Renal cortical epithelial cell (primary cell): ENCODE measurements at regions not wholly inside any gene's neighbourhood (a gene's known extent, or its start where the extent isn't known, plus 50 kb on each side); places are given as distances from the start of the nearest gene placed in this dataset.

ENCODE experiments used
- DNase-seq: peaks from one replicate; pipeline ENCODE4 v3.0.0-alpha.2; 2011; ENCODE audit warnings: low read depth

DNA sequence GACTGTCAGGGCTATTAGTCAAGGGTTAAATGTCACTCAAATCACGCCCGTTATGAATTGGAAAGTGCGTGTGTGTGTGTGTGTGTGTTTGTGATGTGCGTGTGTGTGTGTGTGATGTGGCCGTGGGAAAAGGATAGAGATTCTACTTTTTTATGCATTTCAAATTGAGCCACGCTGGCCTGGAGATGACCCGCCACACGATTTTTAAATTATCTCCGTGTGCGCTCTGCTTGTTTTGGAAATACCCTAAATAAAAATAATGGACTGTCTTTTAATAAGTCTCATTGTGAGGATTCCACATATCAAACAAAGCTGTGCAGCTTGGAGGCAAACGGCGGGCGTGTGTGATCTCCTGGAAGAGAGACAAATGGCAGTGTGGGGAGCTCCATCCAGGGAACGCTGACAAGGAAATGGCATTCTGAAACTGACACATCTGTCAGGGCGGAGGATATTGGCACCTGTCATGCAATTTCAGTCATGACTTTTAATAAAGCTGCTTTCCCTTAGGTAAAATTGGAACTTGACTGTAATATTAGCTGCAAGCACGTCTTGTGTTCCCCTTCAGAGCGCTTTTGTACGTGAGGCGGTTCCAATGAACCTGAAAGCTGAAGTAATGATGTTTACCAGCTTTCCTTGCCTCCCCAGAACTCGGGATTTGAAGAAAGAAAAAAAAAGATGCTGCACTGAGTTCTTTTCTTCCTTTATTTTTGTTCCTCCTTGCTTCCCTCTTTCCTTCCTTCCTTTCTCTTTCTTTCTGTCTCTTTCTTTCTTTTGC is 381.8 kb upstream of the SMIM21 start:
- DNase-seq, result no peak

GRCh38 chr18:75805265-75805664 is 377.8 kb upstream of the SMIM21 start:
- DNase-seq, result no peak

DNA sequence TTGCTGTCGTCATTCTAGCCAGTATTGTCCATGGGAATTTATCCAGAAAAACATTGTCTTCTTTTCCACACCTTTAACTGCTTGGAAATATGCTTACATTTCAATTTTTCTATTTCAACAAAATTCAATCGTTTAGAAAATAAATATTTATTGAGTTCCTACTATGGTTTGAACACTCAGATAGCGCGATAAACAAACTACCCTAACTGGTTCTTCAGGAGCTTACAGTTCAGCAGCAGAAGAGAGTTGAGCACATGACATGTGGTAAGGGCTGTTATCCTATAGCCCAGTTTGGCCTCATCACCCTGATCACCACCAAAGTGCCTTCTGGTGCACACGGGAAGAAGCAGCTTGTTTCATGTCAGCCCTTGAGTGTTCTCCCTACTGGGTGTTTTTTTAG is 375.2 kb upstream of the SMIM21 start:
- DNase-seq, result no peak

DNA sequence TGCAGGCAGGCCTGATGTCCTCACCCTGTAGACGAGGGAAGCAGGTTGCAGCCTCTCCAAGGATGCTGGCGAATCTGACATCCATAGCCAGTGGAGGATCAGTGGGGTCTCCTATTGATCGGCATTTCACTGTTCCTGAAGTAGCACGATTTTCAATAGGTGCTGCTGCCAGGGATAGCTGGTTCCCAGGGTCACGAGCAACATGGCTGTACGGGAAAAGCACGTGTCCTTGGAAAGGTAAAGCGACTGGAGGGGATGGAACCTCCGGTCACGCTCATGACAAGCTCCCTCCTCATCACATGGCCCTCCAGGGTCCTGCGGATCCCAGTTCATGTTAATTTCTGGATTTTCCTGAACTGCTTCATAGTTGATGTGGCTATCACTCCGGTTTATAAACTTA is 373.7 kb upstream of the SMIM21 start:
- no peak for DNase-seq

- no peak for DNase-seq
Measured at GRCh38 chr18:75800331-75800648, 372.8 kb upstream of the SMIM21 start.

DNA sequence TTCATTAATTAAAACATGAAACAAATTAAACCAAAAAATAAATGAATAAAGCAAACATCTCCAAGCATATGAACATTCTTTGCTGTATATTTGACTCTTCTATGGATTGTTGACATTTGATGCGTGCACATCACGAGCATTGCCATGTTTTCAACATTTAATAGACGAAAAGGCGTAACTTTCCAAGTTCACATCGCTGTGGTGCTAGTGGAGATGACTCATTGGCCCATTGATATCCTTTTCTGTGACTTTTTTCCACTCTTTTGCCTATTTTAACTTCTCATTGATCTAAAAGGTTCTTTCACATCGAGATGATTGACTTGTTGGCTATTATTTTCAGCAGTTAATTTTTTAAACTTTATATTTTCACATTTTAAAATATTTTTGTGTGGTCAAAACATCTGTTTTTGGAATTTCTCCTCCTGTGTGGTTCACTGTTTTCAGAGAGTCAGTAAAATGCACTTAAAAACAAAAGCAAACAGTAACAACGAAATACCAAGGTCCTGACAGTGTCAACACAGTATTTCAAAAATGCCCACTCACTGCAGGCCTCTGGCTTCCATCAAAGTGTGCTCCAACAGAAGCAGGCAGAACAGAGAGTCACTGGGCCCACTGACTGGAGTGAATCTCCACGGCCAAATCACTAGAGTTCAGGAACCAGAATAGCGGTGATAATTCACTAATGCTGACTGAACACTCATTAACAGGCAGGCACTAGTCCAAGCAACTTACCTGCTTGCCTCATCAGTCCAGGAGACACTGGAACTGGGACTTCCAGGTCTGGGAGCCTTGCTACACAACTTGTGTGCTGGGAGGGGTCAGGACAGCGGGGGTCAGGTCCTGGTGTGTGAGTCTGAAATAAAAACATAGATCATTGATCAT is 372.2 kb upstream of the SMIM21 start:
- no peak for DNase-seq

DNA sequence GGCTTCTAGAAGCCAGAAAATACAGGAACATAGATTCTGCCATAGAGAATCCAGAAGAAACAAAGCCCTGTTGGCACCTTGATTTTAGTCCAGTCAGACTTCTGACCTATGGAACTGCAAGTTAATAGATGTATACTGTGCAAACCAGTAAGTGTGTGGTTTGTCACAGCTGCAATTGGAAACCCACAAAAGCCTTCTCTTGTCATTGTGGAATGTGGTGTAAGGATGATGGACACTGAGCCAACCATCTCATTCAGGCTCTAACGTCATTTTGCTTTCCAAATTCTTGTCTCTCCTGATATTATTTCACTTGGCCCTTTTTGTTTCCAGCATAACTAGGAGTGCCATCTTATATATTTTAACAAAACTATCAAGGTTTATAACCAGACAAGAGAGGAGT is 369.5 kb upstream of the SMIM21 start:
- no peak for DNase-seq

DNA sequence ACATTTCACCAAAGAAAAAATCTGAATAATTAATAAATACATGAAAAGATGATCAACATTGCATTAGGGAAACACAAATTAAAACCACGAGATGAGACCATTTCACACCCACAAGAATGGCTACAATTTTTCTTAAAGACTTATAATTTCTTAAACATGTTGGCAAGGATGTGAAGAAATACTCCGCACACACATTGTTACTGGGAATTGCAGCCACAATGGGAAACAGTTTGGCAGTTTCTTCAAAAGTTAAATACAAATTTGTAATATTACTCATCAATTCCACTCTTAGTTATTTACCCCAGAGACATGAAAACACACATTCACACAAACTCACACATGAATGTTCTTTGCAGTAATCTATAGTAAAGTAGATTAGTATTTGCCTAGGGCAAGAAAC is 363.3 kb upstream of the SMIM21 start:
- no peak for DNase-seq

GRCh38 chr18:75790111-75790510 is 362.6 kb upstream of the SMIM21 start:
- DNase-seq, result no peak

- DNase-seq, result no peak
Measured at GRCh38 chr18:75785834-75786233, 358.3 kb upstream of the SMIM21 start.

GRCh38 chr18:75785206-75785605 is 357.7 kb upstream of the SMIM21 start:
- DNase-seq, result no peak

GRCh38 chr18:75784390-75784789 is 356.9 kb upstream of the SMIM21 start:
- no peak for DNase-seq

GRCh38 chr18:75783566-75784281 is 356.2 kb upstream of the SMIM21 start:
- no peak for DNase-seq

GRCh38 chr18:75782826-75783225 is 355.3 kb upstream of the SMIM21 start:
- DNase-seq, result no peak

- DNase-seq, result no peak
Measured at GRCh38 chr18:75782204-75782603, 354.7 kb upstream of the SMIM21 start.

DNA sequence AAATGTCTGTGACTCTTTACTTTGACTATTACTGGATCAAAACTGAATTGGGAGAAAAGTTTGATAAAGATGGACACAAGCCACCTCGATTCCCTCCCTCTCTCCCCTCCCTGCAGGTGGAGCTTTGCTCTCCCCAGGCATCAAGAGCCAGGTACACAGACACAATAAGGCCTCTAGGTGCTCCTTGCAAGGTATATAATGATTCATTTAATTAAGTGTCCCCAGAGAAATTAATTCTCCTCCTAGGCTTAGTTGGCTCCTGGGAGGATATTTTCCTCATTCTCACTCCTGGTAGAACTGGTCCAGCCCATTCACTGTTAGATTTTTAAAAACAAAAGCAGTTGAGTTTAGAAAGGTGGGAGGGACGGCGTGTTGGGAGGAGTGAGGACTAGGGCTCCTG is 352.4 kb upstream of the SMIM21 start:
- no peak for DNase-seq

- DNase-seq, result no peak
Measured at GRCh38 chr18:75779450-75779849, 351.9 kb upstream of the SMIM21 start.

GRCh38 chr18:75777630-75778029 is 350.1 kb upstream of the SMIM21 start:
- DNase-seq, result no peak

DNA sequence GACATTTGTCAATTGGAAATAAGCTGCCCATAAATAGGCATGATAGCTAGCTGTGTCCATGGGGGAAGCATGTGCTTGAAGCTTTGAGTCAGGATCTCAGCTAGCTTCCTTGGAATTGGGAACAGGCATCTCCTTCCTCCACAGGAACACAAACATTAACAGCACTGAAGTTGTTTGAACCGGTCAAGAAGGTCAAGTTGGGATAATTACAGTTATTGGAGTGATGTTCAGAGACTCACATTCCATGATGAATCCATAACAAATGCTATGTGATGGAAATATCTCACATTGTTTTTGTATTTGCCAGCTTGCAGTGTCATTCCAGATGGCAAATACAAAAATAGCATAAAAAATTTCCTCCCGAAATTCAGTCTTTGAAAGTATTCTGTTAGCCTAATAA is 347.6 kb upstream of the SMIM21 start:
- no peak for DNase-seq

DNA sequence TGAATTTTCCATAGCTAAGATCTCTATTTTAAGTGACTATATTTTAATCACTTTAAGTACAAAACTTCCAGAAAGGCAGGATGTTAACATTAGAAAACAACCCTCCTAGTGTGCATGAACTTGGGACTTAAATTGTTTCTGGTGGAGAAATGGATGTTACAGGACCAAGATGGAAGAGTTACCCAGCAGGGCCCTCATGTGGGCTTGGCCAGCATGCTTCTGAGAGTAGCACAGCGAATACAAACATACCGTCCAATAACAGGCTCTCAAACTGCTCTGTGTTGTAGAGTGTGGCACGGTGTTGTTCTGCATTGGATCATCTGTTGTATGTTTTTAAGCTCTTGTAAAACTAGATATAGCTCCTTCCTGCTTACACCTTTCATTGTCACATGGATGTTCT is 346.1 kb upstream of the SMIM21 start:
- no peak for DNase-seq

DNA sequence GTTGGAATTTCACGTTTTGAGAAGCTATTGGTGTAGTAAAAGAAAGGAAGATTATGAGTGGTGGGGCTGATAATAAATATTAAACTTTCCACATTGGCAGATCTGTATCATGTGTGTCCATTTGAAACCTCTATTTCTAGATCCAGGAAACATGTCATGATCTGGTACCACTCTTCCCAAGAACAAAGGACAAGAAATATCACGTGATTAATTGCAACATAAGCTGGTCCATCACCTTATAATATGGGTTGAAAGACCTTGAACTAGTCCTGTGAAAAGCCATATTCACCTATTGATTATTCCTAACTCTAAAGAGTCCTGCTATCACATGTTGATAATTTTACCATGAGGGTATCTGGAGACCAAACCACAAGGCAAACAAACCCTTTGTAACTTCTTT is 335.3 kb upstream of the SMIM21 start:
- no peak for DNase-seq

- DNase-seq, result no peak
Measured at GRCh38 chr18:75760208-75760607, 332.7 kb upstream of the SMIM21 start.

GRCh38 chr18:75757951-75758350 is 330.4 kb upstream of the SMIM21 start:
- DNase-seq, result no peak
